Thyroid gland (tissue), 4 donors: ENCODE measurements at regions not wholly inside any gene's neighbourhood (a gene's known extent, or its start where the extent isn't known, plus 50 kb on each side); places are given as distances from the start of the nearest gene placed in this dataset.

Source experiments
- CTCF ChIP-seq, 6 experiments: fragments of 200-600 bp in 3 of 6; fragments of 450-650 bp in 3 of 6; sonication (generic) in 3 of 6; IDR thresholded peaks; one replicate each; pipeline ENCODE4 v1.5.1; 2016 to 2019; ENCODE audit warnings: antibody characterized with exemption in 6 of 6, mild to moderate bottlenecking in 2 of 6, inconsistent platforms in 1 of 6, moderate library complexity in 1 of 6
- POLR2A ChIP-seq, 2 donors: fragments of 450-650 bp; IDR thresholded peaks; one replicate each; pipeline ENCODE4 v1.6.1; 2017; ENCODE audit warnings: antibody characterized with exemption in 2 of 2, mild to moderate bottlenecking in 2 of 2, moderate library complexity in 1 of 2

- TF ChIP-seq POLR2A (IDR thresholded peaks at IDR 0.05) (no peak), CTCF (IDR thresholded peaks at IDR 0.05) (no peak)
These were observed 299.2 kb downstream of the UBE3D start for GRCh38 chr6:82766476-82766875.
